Stimulated activated naive CD8-positive, alpha-beta T cell treated with anti-CD3 and anti-CD28 coated beads, Interleukin-15, Interleukin-2, amounts not matched to agents 100 ng/mL and 50 ng/mL, for 24 hours (primary cell): ENCODE measurements at regions not wholly inside any gene's neighbourhood (a gene's known extent, or its start where the extent isn't known, plus 50 kb on each side); places are given as distances from the start of the nearest gene placed in this dataset.
"Not testable (repeated sequence)": the region's sequence is repeated elsewhere in the genome, so short reads cannot be mapped to it uniquely, and the experiment has no call there.

Source experiments
- H3K27ac Mint-ChIP-seq: one replicate; pipeline ENCODE4 v1.8.0; 2021; ENCODE audit warnings: mild to moderate bottlenecking, mixed read lengths
- H3K27me3 Mint-ChIP-seq: one replicate; pipeline ENCODE4 v1.8.0; 2021; ENCODE audit warnings: mixed read lengths
- H3K36me3 Mint-ChIP-seq: one replicate; pipeline ENCODE4 v1.8.0; 2021; ENCODE audit warnings: low read depth, mixed read lengths
- H3K4me1 Mint-ChIP-seq: one replicate; pipeline ENCODE4 v1.8.0; 2021; ENCODE audit warnings: low read depth, mixed read lengths
- H3K4me3 Mint-ChIP-seq: one replicate; pipeline ENCODE4 v1.8.0; 2021; ENCODE audit warnings: mild to moderate bottlenecking, mixed read lengths
- H3K9me3 Mint-ChIP-seq: one replicate; pipeline ENCODE4 v1.8.0; 2021; ENCODE audit warnings: mixed read lengths

DNA sequence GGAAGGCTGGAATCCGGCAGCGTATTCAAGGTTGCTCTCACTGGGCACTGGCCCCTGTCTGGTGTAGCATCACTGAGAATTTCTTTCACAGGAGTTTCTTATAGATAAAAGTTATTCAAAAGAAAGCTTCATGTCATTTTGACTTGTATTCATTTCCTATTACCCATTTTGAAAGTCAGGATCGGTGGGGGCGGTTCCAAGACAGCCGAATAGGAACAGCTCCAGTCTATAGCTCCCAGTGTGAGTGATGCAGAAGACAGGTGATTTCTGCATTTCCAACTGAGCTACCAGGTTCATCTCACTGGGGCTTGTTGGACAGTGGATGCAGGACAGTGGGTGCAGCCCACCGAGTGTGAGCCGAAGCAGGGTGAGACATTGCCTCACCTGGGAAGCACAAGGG is 51.5 kb upstream of the CDC42EP3 start:
- not testable (repeated sequence) for H3K9me3 Mint-ChIP-seq, H3K27me3 Mint-ChIP-seq, H3K36me3 Mint-ChIP-seq, H3K4me3 Mint-ChIP-seq, H3K4me1 Mint-ChIP-seq, H3K27ac Mint-ChIP-seq

- Mint-ChIP-seq H3K4me1 (peaks cover 13% of the 10 kb centered on the region), H3K36me3 (no peaks in the 10 kb centered on the region), H3K9me3 (no peaks in the 10 kb centered on the region), H3K4me3 (no peak overlapping the region), H3K27ac (no peak overlapping the region), H3K27me3 (no peaks in the 10 kb centered on the region)
These were observed 58.8 kb upstream of the CDC42EP3 start for GRCh38 chr2:37730037-37730818.

- H3K4me3 Mint-ChIP-seq, H3K27ac Mint-ChIP-seq, H3K27me3 Mint-ChIP-seq, H3K9me3 Mint-ChIP-seq, H3K36me3 Mint-ChIP-seq: not testable (repeated sequence)
- peaks cover 15% of the 10 kb centered on the region for H3K4me1 Mint-ChIP-seq
These were observed 61.0 kb upstream of the CDC42EP3 start for GRCh38 chr2:37732412-37732811.

DNA sequence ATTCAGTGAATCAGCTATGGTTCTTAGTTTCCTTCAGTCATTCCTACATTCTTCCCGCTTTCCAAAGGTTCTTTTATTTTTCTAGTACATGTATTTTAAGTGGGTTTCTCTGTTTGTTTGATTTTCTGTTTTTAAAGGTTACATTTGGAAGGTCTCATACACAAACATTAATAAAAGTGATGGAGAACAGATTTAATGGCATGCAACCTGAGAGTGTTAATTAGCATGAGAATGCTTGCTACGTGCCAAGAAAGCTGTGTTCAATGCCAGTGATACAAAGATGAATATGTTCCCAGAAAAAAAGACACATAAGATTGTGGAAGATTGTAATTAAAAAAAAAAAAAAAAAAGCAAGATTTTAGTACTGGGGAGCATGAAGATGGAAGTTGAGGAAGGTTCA is 61.8 kb upstream of the CDC42EP3 start:
- no peak overlapping the region for H3K27ac Mint-ChIP-seq
- H3K36me3 Mint-ChIP-seq: no peaks in the 10 kb centered on the region
- H3K9me3 Mint-ChIP-seq: no peaks in the 10 kb centered on the region
- no peaks in the 10 kb centered on the region for H3K27me3 Mint-ChIP-seq
- peaks cover 15% of the 10 kb centered on the region for H3K4me1 Mint-ChIP-seq
- H3K4me3 Mint-ChIP-seq: no peak overlapping the region

GRCh38 chr2:37733955-37734354 is 62.5 kb upstream of the CDC42EP3 start:
- not testable (repeated sequence) for H3K27me3 Mint-ChIP-seq, H3K27ac Mint-ChIP-seq, H3K4me3 Mint-ChIP-seq, H3K36me3 Mint-ChIP-seq, H3K9me3 Mint-ChIP-seq
- peaks cover 15% of the 10 kb centered on the region for H3K4me1 Mint-ChIP-seq

DNA sequence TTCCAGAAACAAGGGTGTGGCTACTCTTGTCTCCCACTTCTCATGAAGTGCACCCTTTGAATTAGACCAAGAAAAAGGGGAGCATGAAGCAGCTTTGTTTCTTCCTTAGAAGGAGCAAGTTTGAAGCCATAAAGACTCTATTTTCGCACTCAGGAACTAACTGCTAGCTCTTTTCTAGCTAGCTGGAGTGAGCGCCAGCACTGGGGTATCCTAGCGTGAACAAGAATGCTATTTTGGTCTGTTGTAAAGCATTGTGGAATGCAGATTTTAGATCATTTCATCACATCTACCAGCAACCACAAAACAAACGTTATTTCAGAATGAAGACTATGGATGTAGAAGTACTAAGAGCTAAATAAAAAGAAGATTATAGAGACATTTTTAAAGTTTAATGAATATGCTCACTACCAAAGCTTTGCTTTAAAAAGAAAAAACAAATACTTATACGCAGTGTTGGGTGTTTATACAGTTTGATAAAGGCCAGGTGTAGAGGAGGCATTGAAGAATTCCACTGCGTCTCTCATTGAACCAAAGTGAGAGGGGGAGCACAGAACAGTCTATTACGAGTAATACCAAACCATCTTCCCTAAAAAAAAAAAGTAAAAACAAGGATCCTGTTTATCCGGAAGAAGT is 63.6 kb upstream of the CDC42EP3 start:
- H3K27ac Mint-ChIP-seq, H3K36me3 Mint-ChIP-seq, H3K4me1 Mint-ChIP-seq, H3K4me3 Mint-ChIP-seq, H3K27me3 Mint-ChIP-seq, H3K9me3 Mint-ChIP-seq: not testable (repeated sequence)

GRCh38 chr2:37735524-37735910 is 64.1 kb upstream of the CDC42EP3 start:
- not testable (repeated sequence) for H3K36me3 Mint-ChIP-seq, H3K27me3 Mint-ChIP-seq, H3K9me3 Mint-ChIP-seq, H3K27ac Mint-ChIP-seq, H3K4me3 Mint-ChIP-seq, H3K4me1 Mint-ChIP-seq

DNA sequence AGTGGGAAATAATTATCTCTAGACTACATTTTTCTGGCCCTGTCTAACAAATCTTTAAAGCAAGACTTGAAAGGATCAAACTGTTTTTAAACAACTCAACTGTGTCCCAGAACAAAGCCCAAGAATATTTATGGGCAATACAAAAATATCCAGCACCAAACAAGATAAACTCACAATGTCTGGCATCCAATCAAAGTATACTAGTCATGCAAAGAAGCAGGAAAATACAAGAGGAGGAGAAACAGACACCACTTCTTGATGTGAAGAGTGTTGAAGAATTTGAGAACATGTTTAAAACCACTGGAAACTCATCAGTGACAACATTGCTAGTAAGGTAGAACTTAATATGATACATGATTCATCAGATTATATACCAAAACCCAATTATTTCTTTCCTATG is 66.1 kb upstream of the CDC42EP3 start:
- Mint-ChIP-seq H3K36me3 (no peaks in the 10 kb centered on the region), H3K4me3 (no peak overlapping the region), H3K4me1 (peaks cover 5% of the 10 kb centered on the region), H3K27me3 (no peaks in the 10 kb centered on the region), H3K9me3 (no peaks in the 10 kb centered on the region), H3K27ac (no peak overlapping the region)

DNA sequence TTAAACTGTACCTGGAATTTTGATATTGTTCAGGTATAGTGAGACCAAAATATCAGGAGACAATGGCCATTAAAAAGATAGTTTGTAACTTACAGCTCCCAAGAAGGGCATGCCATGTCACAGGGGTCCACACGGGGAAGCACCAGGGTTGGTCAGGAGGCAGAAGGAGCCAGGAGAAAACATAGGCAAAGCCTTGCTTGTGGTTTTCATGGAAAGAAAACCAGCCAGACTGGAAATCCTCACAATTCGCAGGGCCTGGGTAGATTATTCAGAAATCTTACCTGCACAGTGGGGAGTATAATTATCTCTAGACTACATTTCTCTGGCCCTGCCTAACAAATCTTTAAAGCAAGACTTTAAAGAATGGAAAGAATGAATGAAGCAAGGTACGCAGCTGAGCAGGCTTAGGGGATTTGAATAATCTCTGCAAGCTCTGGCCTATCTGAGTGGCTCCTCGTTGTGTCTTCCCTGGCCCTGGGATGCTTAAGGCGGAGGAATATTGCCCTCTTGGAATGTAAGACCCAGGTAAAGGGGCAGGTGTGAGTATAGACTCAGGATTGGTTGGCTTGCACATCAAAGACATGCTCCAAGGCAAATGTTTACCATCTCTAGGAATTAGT is 66.9 kb upstream of the CDC42EP3 start:
- Mint-ChIP-seq H3K36me3 (no peaks in the 10 kb centered on the region), H3K27ac (no peak overlapping the region), H3K4me1 (peaks cover 5% of the 10 kb centered on the region), H3K27me3 (no peaks in the 10 kb centered on the region), H3K4me3 (no peak overlapping the region), H3K9me3 (no peaks in the 10 kb centered on the region)

DNA sequence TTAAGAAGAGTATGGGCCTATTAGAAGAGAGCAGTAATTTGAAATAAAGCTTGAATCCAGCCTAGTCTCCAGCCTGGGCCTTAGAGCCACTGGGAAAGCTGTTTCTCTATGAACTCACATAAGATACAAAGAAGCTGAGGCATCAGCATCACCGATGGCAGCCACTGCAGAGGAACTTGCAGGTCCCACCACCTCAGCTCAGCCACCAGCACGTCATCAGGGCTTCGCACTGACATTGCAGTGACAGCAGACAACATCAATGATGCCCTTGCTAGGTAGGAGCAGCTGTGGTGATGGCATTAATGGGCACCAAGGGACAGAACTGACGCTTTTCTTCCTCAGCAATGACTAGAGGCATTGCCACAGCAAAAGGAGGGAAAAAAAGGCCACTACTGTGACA is 67.7 kb upstream of the CDC42EP3 start:
- H3K36me3 Mint-ChIP-seq: no peaks in the 10 kb centered on the region
- H3K4me3 Mint-ChIP-seq: no peak overlapping the region
- H3K4me1 Mint-ChIP-seq: peaks cover 5% of the 10 kb centered on the region
- no peak overlapping the region for H3K27ac Mint-ChIP-seq
- H3K9me3 Mint-ChIP-seq: no peaks in the 10 kb centered on the region
- H3K27me3 Mint-ChIP-seq: no peaks in the 10 kb centered on the region

GRCh38 chr2:37740164-37740739 is 68.8 kb upstream of the CDC42EP3 start:
- Mint-ChIP-seq H3K9me3 (no peaks in the 10 kb centered on the region), H3K4me3 (no peak overlapping the region), H3K27me3 (no peaks in the 10 kb centered on the region), H3K4me1 (peaks cover 1% of the 10 kb centered on the region), H3K36me3 (no peaks in the 10 kb centered on the region), H3K27ac (no peak overlapping the region)

GRCh38 chr2:37742286-37742685 is 70.8 kb upstream of the CDC42EP3 start:
- H3K4me3 Mint-ChIP-seq: no peak overlapping the region
- no peaks in the 10 kb centered on the region for H3K4me1 Mint-ChIP-seq

DNA sequence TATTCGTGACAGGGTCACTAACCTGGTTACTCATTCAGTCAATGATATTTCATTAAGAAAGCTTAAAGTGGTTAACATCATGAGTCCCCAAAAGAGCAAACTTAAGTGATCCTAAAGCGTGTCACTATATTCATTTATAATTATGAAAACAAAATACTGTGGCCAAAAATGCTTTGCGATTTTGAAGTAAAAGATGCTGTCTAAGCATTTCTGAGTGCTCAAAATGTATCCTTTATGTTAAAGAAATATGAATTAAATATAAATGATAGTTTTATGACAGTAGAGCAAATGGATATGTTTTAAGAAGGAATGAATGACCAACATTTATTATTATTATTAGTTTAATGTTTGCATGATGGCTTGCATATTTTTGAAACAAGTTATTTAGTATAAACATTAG is 72.6 kb upstream of the CDC42EP3 start:
- Mint-ChIP-seq H3K27ac (no peak overlapping the region), H3K4me1 (no peaks in the 10 kb centered on the region), H3K4me3 (no peak overlapping the region), H3K36me3 (no peaks in the 10 kb centered on the region), H3K9me3 (no peaks in the 10 kb centered on the region), H3K27me3 (no peaks in the 10 kb centered on the region)

More at GRCh38 chr2:37742286-37742685, 70.8 kb upstream of the CDC42EP3 start:
- no peaks in the 10 kb centered on the region for H3K9me3 Mint-ChIP-seq
- H3K27me3 Mint-ChIP-seq: no peaks in the 10 kb centered on the region
- no peaks in the 10 kb centered on the region for H3K36me3 Mint-ChIP-seq
- H3K27ac Mint-ChIP-seq: no peak overlapping the region

GRCh38 chr2:37744961-37745360 is 73.5 kb upstream of the CDC42EP3 start:
- not testable (repeated sequence) for H3K9me3 Mint-ChIP-seq, H3K27ac Mint-ChIP-seq

DNA sequence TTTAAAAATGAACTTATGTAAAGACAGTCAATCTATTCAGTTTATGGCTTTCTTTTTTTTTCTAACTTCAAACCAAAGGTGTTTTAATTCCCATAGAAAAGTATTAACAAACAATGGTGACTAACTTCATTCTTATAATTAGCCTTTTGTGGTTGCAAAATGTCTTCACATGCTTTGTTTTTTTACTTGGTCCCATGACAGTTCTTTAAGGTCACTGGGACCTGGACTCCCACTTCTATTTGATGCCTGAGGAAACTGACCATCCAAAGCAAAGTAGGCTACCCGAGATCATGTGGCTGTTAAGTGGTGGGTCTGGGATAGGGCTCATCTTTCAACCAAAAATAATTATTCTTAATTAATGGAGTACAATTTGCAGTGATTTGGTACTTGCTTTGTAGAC is 74.6 kb upstream of the CDC42EP3 start:
- H3K36me3 Mint-ChIP-seq, H3K27me3 Mint-ChIP-seq, H3K4me3 Mint-ChIP-seq, H3K27ac Mint-ChIP-seq, H3K9me3 Mint-ChIP-seq, H3K4me1 Mint-ChIP-seq: not testable (repeated sequence)

More at GRCh38 chr2:37744961-37745360, 73.5 kb upstream of the CDC42EP3 start:
- not testable (repeated sequence) for H3K36me3 Mint-ChIP-seq, H3K4me3 Mint-ChIP-seq, H3K27me3 Mint-ChIP-seq, H3K4me1 Mint-ChIP-seq
